ENCODE measurements at regions not wholly inside any gene's neighbourhood (a gene's known extent, or its start where the extent isn't known, plus 50 kb on each side); places are given as distances from the start of the nearest gene placed in this dataset.

- TF ChIP-seq CTCF (IDR thresholded peaks at IDR 0.05; ENCODE audit: insufficient read depth, low read depth, low read length) = no peak
- no peak for TF ChIP-seq EZH2 (IDR thresholded peaks at IDR 0.05; ENCODE audit: insufficient read depth, low read length)
Measured at GRCh38 chr1:58842941-58843340, 59.1 kb upstream of the JUN start.

All from astrocyte (in vitro differentiated cells and primary cell).